Fibroblast of peridontal ligament (primary cell): ENCODE measurements at regions not wholly inside any gene's neighbourhood (a gene's known extent, or its start where the extent isn't known, plus 50 kb on each side); places are given as distances from the start of the nearest gene placed in this dataset.

Experiments used
- DNase-seq: peaks from one replicate; pipeline ENCODE4 v3.0.0-alpha.2; 2010; ENCODE audit errors: extremely low read depth

GRCh38 chr2:102078773-102079172 is 63.8 kb upstream of the IL1R1 start:
- DNase-seq, result no peak

- DNase-seq, result peak; percentile 55
Measured at GRCh38 chr2:102080451-102081242, 61.9 kb upstream of the IL1R1 start.

- no peak for DNase-seq
Measured at GRCh38 chr2:102081243-102081522, 61.4 kb upstream of the IL1R1 start.

GRCh38 chr2:102081606-102082005 is 60.9 kb upstream of the IL1R1 start:
- DNase-seq, result no peak

- DNase-seq, result peak; percentile 83
Measured at GRCh38 chr2:102082571-102083392, 59.8 kb upstream of the IL1R1 start.

GRCh38 chr2:102083393-102083703 is 59.2 kb upstream of the IL1R1 start:
- DNase-seq, result no peak

- DNase-seq, result no peak
Measured at GRCh38 chr2:102084651-102085050, 57.9 kb upstream of the IL1R1 start.

- no peak for DNase-seq
Measured at GRCh38 chr2:102085238-102085637, 57.3 kb upstream of the IL1R1 start.

GRCh38 chr2:102086150-102086872 is 56.2 kb upstream of the IL1R1 start:
- no peak for DNase-seq

GRCh38 chr2:102091121-102091520 is 51.4 kb upstream of the IL1R1 start:
- DNase-seq, result no peak

GRCh38 chr2:102091908-102092307 is 50.6 kb upstream of the IL1R1 start:
- DNase-seq, result no peak

- no peak for DNase-seq
Measured at GRCh38 chr2:102092535-102092934, 50.0 kb upstream of the IL1R1 start.
